ENCODE measurements at regions not wholly inside any gene's neighbourhood (a gene's known extent, or its start where the extent isn't known, plus 50 kb on each side); places are given as distances from the start of the nearest gene placed in this dataset.

- H3K4me3 ChIP-seq (ENCODE audit: low read length): no peak overlapping the region
- DNase-seq (ENCODE audit: low read depth): no peak
- TF ChIP-seq, protein P1, sequence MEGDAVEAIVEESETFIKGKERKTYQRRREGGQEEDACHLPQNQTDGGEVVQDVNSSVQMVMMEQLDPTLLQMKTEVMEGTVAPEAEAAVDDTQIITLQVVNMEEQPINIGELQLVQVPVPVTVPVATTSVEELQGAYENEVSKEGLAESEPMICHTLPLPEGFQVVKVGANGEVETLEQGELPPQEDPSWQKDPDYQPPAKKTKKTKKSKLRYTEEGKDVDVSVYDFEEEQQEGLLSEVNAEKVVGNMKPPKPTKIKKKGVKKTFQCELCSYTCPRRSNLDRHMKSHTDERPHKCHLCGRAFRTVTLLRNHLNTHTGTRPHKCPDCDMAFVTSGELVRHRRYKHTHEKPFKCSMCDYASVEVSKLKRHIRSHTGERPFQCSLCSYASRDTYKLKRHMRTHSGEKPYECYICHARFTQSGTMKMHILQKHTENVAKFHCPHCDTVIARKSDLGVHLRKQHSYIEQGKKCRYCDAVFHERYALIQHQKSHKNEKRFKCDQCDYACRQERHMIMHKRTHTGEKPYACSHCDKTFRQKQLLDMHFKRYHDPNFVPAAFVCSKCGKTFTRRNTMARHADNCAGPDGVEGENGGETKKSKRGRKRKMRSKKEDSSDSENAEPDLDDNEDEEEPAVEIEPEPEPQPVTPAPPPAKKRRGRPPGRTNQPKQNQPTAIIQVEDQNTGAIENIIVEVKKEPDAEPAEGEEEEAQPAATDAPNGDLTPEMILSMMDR (IDR thresholded peaks at IDR 0.05; ENCODE audit: insufficient read depth, low read depth, low read length, missing control alignments): no peak
Observed at GRCh38 chr3:152089528-152089927, 179.2 kb upstream of the MBNL1 start.

DNA sequence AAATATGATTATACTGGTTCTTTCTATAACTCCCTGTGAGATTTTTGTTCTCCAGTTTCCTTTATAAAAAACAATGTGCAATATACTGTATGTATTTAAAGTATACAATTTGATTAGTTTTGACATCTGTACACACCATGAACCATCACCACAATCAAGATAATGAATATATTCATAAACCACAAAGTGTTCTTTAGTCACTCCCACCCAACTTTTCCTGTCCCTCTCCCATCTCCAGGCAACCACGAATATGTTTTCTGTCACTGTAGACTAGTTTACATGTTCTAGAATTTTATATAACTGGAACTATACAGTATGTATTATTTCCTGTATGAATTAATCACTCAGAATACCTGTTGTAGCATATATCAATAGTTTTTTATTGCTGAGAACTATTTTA lies 177.0 kb upstream of the MBNL1 start:
- no peak for DNase-seq (ENCODE audit: low read depth)
- TF ChIP-seq, protein P1 (IDR thresholded peaks at IDR 0.05; ENCODE audit: insufficient read depth, low read depth, low read length, missing control alignments): no peak
- no peak overlapping the region for H3K4me3 ChIP-seq (ENCODE audit: low read length)

DNA sequence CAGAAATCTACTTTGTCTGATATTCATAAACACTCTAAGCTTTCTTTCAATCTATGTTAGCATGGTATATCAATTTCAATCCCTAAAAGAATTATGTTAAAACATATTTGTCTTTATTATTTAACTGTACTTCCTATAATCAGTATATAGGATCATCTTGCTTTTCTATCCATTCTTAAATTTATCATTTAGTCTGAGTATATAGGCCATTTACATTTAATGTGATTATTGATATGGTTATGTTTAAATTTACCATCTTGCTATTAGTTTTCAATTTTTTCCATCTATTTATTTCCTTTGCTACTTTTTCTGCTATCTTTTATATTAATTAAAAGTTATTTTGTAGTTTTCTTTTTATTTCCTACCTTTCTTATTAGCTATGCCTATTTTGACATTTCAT lies 174.8 kb upstream of the MBNL1 start:
- DNase-seq (ENCODE audit: low read depth): no peak
- no peak overlapping the region for H3K4me3 ChIP-seq (ENCODE audit: low read length)
- TF ChIP-seq, protein P1 (IDR thresholded peaks at IDR 0.05; ENCODE audit: insufficient read depth, low read depth, low read length, missing control alignments): no peak

DNA sequence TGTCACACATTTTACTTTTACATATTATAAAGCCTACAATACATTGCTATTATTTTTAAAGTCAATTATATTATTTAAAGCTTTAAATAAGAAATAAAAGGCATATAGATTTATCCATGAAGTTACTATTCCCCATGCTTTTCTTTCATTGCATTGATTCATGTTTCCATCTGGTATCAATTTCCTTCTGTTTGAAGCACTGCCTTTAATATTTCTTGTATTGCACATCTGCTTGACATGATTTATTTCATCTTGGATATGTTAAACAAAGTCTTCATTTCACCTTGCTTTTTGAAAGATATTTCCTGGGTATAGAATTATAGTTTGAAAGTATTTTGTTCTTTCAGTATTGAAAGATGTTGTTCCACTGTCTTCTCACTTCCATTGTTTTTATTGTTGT lies 174.3 kb upstream of the MBNL1 start:
- TF ChIP-seq, protein P1 (IDR thresholded peaks at IDR 0.05; ENCODE audit: insufficient read depth, low read depth, low read length, missing control alignments): no peak
- H3K4me3 ChIP-seq (ENCODE audit: low read length): no peak overlapping the region
- DNase-seq (ENCODE audit: low read depth): no peak

DNA sequence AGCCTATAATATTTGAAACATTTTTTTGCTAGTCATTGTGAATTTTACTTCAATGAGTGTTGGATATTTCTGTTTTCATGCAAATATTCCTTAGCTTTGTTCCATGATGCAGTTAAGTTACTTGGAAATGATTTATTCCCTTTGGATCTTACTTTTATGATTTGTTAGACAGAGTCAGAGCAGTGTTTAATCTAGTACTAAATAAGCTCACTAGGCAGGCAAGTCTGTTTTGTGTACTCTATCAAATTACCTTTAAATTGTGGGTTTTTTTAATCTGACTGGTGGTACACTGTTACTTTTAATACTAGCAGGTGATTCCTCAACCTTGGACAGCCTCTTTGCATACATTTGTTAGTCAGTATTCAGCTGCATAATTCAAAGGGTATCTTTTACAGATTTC lies 173.3 kb upstream of the MBNL1 start:
- H3K4me3 ChIP-seq (ENCODE audit: low read length): no peak overlapping the region
- TF ChIP-seq, protein P1 (IDR thresholded peaks at IDR 0.05; ENCODE audit: insufficient read depth, low read depth, low read length, missing control alignments): no peak
- DNase-seq (ENCODE audit: low read depth): no peak

GRCh38 chr3:152096280-152096906 lies 172.3 kb upstream of the MBNL1 start:
- TF ChIP-seq, protein P1 (IDR thresholded peaks at IDR 0.05; ENCODE audit: insufficient read depth, low read depth, low read length, missing control alignments): no peak
- H3K4me3 ChIP-seq (ENCODE audit: low read length): no peak overlapping the region
- no peak for DNase-seq (ENCODE audit: low read depth)

DNA sequence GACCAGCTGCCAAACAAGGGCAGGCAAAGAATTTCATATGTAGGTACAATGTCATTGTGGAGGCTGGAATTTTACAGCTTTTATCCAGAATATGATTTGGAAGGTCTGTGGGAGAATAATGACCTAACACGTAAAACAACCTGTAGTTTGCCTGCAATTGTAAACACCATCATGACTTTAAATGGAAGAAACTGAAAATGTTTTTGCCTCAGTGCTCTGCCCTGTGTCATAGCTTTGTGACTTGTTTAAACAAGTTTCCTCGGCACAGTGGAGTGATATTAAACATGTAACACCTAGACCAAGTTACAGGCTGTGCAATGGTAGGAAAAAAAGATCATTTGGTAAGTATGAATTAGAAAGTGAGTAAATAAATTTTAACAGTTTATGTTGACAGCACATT lies 171.6 kb upstream of the MBNL1 start:
- TF ChIP-seq, protein P1 (IDR thresholded peaks at IDR 0.05; ENCODE audit: insufficient read depth, low read depth, low read length, missing control alignments): no peak
- peak; percentile 81 for DNase-seq (ENCODE audit: low read depth)
- H3K4me3 ChIP-seq (ENCODE audit: low read length): no peak overlapping the region

All from epithelial cell of esophagus (primary cell).